Activated CD4-positive, alpha-beta memory T cell treated with anti-CD3 and anti-CD28 coated beads, Interleukin-2, amount 10 ng/mL, durations not matched to agents 7 days and 5 days (primary cell): ENCODE measurements at regions not wholly inside any gene's neighbourhood (a gene's known extent, or its start where the extent isn't known, plus 50 kb on each side); places are given as distances from the start of the nearest gene placed in this dataset.
"Not testable (repeated sequence)": the region's sequence is repeated elsewhere in the genome, so short reads cannot be mapped to it uniquely, and the experiment has no call there.

Experiments
- CTCF ChIA-PET: fragments of 350-600 bp; sonication (Branson Sonifier 250); formaldehyde crosslinking; loops from one replicate; lab custom pipeline; 2021; ENCODE audit warnings: antibody characterized with exemption, inconsistent platforms; lab: Charles Lee
- POLR2A ChIA-PET: fragments of 350-600 bp; sonication (Branson Sonifier 250); formaldehyde crosslinking; loops from one replicate; lab custom pipeline; 2021; ENCODE audit warnings: antibody characterized with exemption; lab: Charles Lee
- DNase-seq: peaks from one replicate; pipeline ENCODE4 v3.0.0-alpha.2; 2020
- H3K27ac Mint-ChIP-seq: one replicate; pipeline ENCODE4 v1.8.0; 2021; ENCODE audit warnings: mild to moderate bottlenecking, mixed read lengths
- H3K27me3 Mint-ChIP-seq: one replicate; pipeline ENCODE4 v1.8.0; 2021; ENCODE audit warnings: mixed read lengths
- H3K36me3 Mint-ChIP-seq: one replicate; pipeline ENCODE4 v1.8.0; 2021; ENCODE audit warnings: low read depth, mixed read lengths
- H3K4me1 Mint-ChIP-seq: one replicate; pipeline ENCODE4 v1.8.0; 2021; ENCODE audit warnings: mixed read lengths
- H3K4me3 Mint-ChIP-seq: one replicate; pipeline ENCODE4 v1.8.0; 2021; ENCODE audit warnings: mild to moderate bottlenecking, mixed read lengths
- H3K9me3 Mint-ChIP-seq: one replicate; pipeline ENCODE4 v1.8.0; 2021; ENCODE audit warnings: mixed read lengths

GRCh38 chr16:22695773-22696172, 118.2 kb upstream of the HS3ST2 start:
- CTCF ChIA-PET, H3K4me3 Mint-ChIP-seq, H3K36me3 Mint-ChIP-seq, H3K27ac Mint-ChIP-seq, H3K4me1 Mint-ChIP-seq, DNase-seq, POLR2A ChIA-PET, H3K9me3 Mint-ChIP-seq, H3K27me3 Mint-ChIP-seq: not testable (repeated sequence)

- Mint-ChIP-seq H3K4me3 (no peak overlapping the region), H3K4me1 (no peaks in the 10 kb centered on the region), H3K27me3 (peaks cover 4% of the 10 kb centered on the region), H3K9me3 (no peaks in the 10 kb centered on the region), H3K27ac (no peak overlapping the region), H3K36me3 (no peaks in the 10 kb centered on the region)
- no peak for DNase-seq
- CTCF ChIA-PET = no interaction called here
- POLR2A ChIA-PET = no interaction called here
Observed at GRCh38 chr16:22699356-22699755, 114.6 kb upstream of the HS3ST2 start.

- H3K4me1 Mint-ChIP-seq = no peaks in the 10 kb centered on the region
- H3K27ac Mint-ChIP-seq = no peak overlapping the region
- no peak for DNase-seq
- no peaks in the 10 kb centered on the region for H3K9me3 Mint-ChIP-seq
- no peak overlapping the region for H3K4me3 Mint-ChIP-seq
- ChIA-PET POLR2A (no interaction called here), CTCF (no interaction called here)
- no peaks in the 10 kb centered on the region for H3K36me3 Mint-ChIP-seq
- peaks cover 7% of the 10 kb centered on the region for H3K27me3 Mint-ChIP-seq
Observed at GRCh38 chr16:22705799-22706198, 108.2 kb upstream of the HS3ST2 start.

- Mint-ChIP-seq H3K36me3 (no peaks in the 10 kb centered on the region), H3K27me3 (peaks cover 7% of the 10 kb centered on the region), H3K4me3 (no peak overlapping the region), H3K4me1 (no peaks in the 10 kb centered on the region), H3K27ac (no peak overlapping the region), H3K9me3 (peaks cover 9% of the 10 kb centered on the region)
- CTCF ChIA-PET = no interaction called here
- POLR2A ChIA-PET = no interaction called here
- DNase-seq = no peak
Observed at GRCh38 chr16:22710326-22710725, 103.6 kb upstream of the HS3ST2 start.

GRCh38 chr16:22711847-22712246, 102.1 kb upstream of the HS3ST2 start:
- POLR2A ChIA-PET = no interaction called here
- no peaks in the 10 kb centered on the region for H3K36me3 Mint-ChIP-seq
- H3K9me3 Mint-ChIP-seq = peaks cover 9% of the 10 kb centered on the region
- H3K4me3 Mint-ChIP-seq = no peak overlapping the region
- DNase-seq = no peak
- H3K4me1 Mint-ChIP-seq = no peaks in the 10 kb centered on the region
- CTCF ChIA-PET = no interaction called here
- H3K27ac Mint-ChIP-seq = no peak overlapping the region
- peaks cover 7% of the 10 kb centered on the region for H3K27me3 Mint-ChIP-seq

- H3K36me3 Mint-ChIP-seq = no peaks in the 10 kb centered on the region
- H3K4me3 Mint-ChIP-seq = no peak overlapping the region
- ChIA-PET CTCF (no interaction called here), POLR2A (no interaction called here)
- no peak overlapping the region for H3K27ac Mint-ChIP-seq
- H3K9me3 Mint-ChIP-seq = peaks cover 9% of the 10 kb centered on the region
- peaks cover 7% of the 10 kb centered on the region for H3K27me3 Mint-ChIP-seq
- no peak for DNase-seq
- no peaks in the 10 kb centered on the region for H3K4me1 Mint-ChIP-seq
Observed at GRCh38 chr16:22712471-22712870, 101.5 kb upstream of the HS3ST2 start.

GRCh38 chr16:22718598-22718997, 95.4 kb upstream of the HS3ST2 start:
- H3K4me1 Mint-ChIP-seq, CTCF ChIA-PET, POLR2A ChIA-PET, H3K27ac Mint-ChIP-seq, H3K36me3 Mint-ChIP-seq, H3K27me3 Mint-ChIP-seq, H3K9me3 Mint-ChIP-seq, DNase-seq, H3K4me3 Mint-ChIP-seq: not testable (repeated sequence)

GRCh38 chr16:22719945-22720344, 94.0 kb upstream of the HS3ST2 start:
- no peak overlapping the region for H3K4me3 Mint-ChIP-seq
- H3K27me3 Mint-ChIP-seq = no peaks in the 10 kb centered on the region
- ChIA-PET CTCF (interaction anchor here (0.6 kb wide), 1 partner anchor 998 kb away, joined by 3 read pairs; no protein-coding TSS in a partner anchor), POLR2A (no interaction called here)
- no peak for DNase-seq
- H3K27ac Mint-ChIP-seq = no peak overlapping the region
- H3K36me3 Mint-ChIP-seq = no peaks in the 10 kb centered on the region
- H3K9me3 Mint-ChIP-seq = peaks cover 3% of the 10 kb centered on the region
- H3K4me1 Mint-ChIP-seq = no peaks in the 10 kb centered on the region

- Mint-ChIP-seq H3K4me1 (no peaks in the 10 kb centered on the region), H3K9me3 (peaks cover 3% of the 10 kb centered on the region), H3K4me3 (no peak overlapping the region), H3K27me3 (no peaks in the 10 kb centered on the region), H3K27ac (no peak overlapping the region), H3K36me3 (no peaks in the 10 kb centered on the region)
- ChIA-PET POLR2A (no interaction called here), CTCF (no interaction called here)
- DNase-seq = no peak
Observed at GRCh38 chr16:22721511-22722100, 92.4 kb upstream of the HS3ST2 start.

GRCh38 chr16:22722551-22723541, 91.1 kb upstream of the HS3ST2 start:
- H3K27ac Mint-ChIP-seq, H3K9me3 Mint-ChIP-seq, H3K4me3 Mint-ChIP-seq, DNase-seq, H3K36me3 Mint-ChIP-seq, H3K27me3 Mint-ChIP-seq, H3K4me1 Mint-ChIP-seq, CTCF ChIA-PET, POLR2A ChIA-PET: not testable (repeated sequence)

GRCh38 chr16:22726868-22727267, 87.1 kb upstream of the HS3ST2 start:
- Mint-ChIP-seq H3K27me3 (peaks cover 9% of the 10 kb centered on the region), H3K27ac (no peak overlapping the region), H3K4me3 (no peak overlapping the region), H3K36me3 (no peaks in the 10 kb centered on the region), H3K4me1 (no peaks in the 10 kb centered on the region), H3K9me3 (no peaks in the 10 kb centered on the region)
- no peak for DNase-seq
- CTCF ChIA-PET = no interaction called here
- POLR2A ChIA-PET = no interaction called here

- Mint-ChIP-seq H3K9me3 (no peaks in the 10 kb centered on the region), H3K4me3 (no peak overlapping the region), H3K27me3 (peaks cover 16% of the 10 kb centered on the region), H3K36me3 (no peaks in the 10 kb centered on the region), H3K27ac (no peak overlapping the region), H3K4me1 (no peaks in the 10 kb centered on the region)
- no peak for DNase-seq
- ChIA-PET POLR2A (no interaction called here), CTCF (no interaction called here)
Observed at GRCh38 chr16:22727285-22728166, 86.4 kb upstream of the HS3ST2 start.
